ENCODE measurements at regions not wholly inside any gene's neighbourhood (a gene's known extent, or its start where the extent isn't known, plus 50 kb on each side); places are given as distances from the start of the nearest gene placed in this dataset.

- no peaks in the 10 kb centered on the region for H3K27me3 ChIP-seq
- ATAC-seq: no peak
- no peak for TF ChIP-seq CTCF (IDR thresholded peaks at IDR 0.05)
- DNase-seq: no peak
- H3K27ac ChIP-seq: no peak overlapping the region
- no peak overlapping the region for H3K4me3 ChIP-seq
- intact Hi-C loops (cut with DNase I): no loop called here
- H3K36me3 ChIP-seq: no peaks in the 10 kb centered on the region
- no peaks in the 10 kb centered on the region for H3K4me1 ChIP-seq
- peaks cover 0 to 3% of the 10 kb centered on the region in 2 donors for H3K9me3 ChIP-seq
Measured at GRCh38 chr14:47790477-47790876, 115.1 kb upstream of the MDGA2 start.

- intact Hi-C loops (cut with DNase I): no loop called here
- ATAC-seq (no peak), DNase-seq (no peak)
- Histone ChIP-seq H3K9me3 (no peaks in the 10 kb centered on the region), H3K27me3 (no peaks in the 10 kb centered on the region), H3K27ac (no peak overlapping the region), H3K4me1 (no peaks in the 10 kb centered on the region), H3K36me3 (no peaks in the 10 kb centered on the region), H3K4me3 (no peak overlapping the region)
- TF ChIP-seq CTCF (IDR thresholded peaks at IDR 0.05): no peak
Measured at GRCh38 chr14:47785058-47785457, 109.7 kb upstream of the MDGA2 start.

GRCh38 chr14:47778631-47779030 lies 103.2 kb upstream of the MDGA2 start:
- intact Hi-C loops (cut with DNase I): no loop called here
- no peaks in the 10 kb centered on the region for H3K27me3 ChIP-seq
- no peak overlapping the region for H3K27ac ChIP-seq
- ATAC-seq (no peak), DNase-seq (no peak)
- no peaks in the 10 kb centered on the region for H3K9me3 ChIP-seq
- no peaks in the 10 kb centered on the region for H3K4me1 ChIP-seq
- no peak for TF ChIP-seq CTCF (IDR thresholded peaks at IDR 0.05)
- no peak overlapping the region for H3K4me3 ChIP-seq
- no peaks in the 10 kb centered on the region for H3K36me3 ChIP-seq

- H3K27me3 ChIP-seq: no peaks in the 10 kb centered on the region
- no peaks in the 10 kb centered on the region for H3K36me3 ChIP-seq
- DNase-seq (no peak), ATAC-seq (no peak)
- H3K27ac ChIP-seq: no peak overlapping the region
- no peaks in the 10 kb centered on the region for H3K4me1 ChIP-seq
- intact Hi-C loops (cut with DNase I): no loop called here
- no peaks in the 10 kb centered on the region for H3K9me3 ChIP-seq
- TF ChIP-seq CTCF (IDR thresholded peaks at IDR 0.05): no peak
- H3K4me3 ChIP-seq: no peak overlapping the region
Measured at GRCh38 chr14:47772652-47773051, 97.2 kb upstream of the MDGA2 start.

- no peaks in the 10 kb centered on the region for H3K9me3 ChIP-seq
- intact Hi-C loops (cut with DNase I): no loop called here
- no peaks in the 10 kb centered on the region for H3K36me3 ChIP-seq
- DNase-seq: no peak
- no peak for ATAC-seq
- TF ChIP-seq CTCF (IDR thresholded peaks at IDR 0.05): no peak
- no peaks in the 10 kb centered on the region for H3K4me1 ChIP-seq
- H3K4me3 ChIP-seq: no peak overlapping the region
- no peak overlapping the region for H3K27ac ChIP-seq
- no peaks in the 10 kb centered on the region for H3K27me3 ChIP-seq
Measured at GRCh38 chr14:47763188-47763854, 87.9 kb upstream of the MDGA2 start.

Measured in left lung (tissue), 4 donors.